ENCODE measurements at regions not wholly inside any gene's neighbourhood (a gene's known extent, or its start where the extent isn't known, plus 50 kb on each side); places are given as distances from the start of the nearest gene placed in this dataset.
"Not testable (repeated sequence)": the region's sequence is repeated elsewhere in the genome, so short reads cannot be mapped to it uniquely, and the experiment has no call there.

- CTCF ChIA-PET, POLR2A ChIA-PET: not testable (repeated sequence)
Observed at GRCh38 chr10:33468006-33468405, 133.5 kb upstream of the NRP1 start.

- ChIA-PET CTCF (no interaction called here), POLR2A (no interaction called here)
Observed at GRCh38 chr10:33465747-33466146, 131.3 kb upstream of the NRP1 start.

GRCh38 chr10:33463011-33463410 lies 128.5 kb upstream of the NRP1 start:
- ChIA-PET CTCF (no interaction called here), POLR2A (no interaction called here)

GRCh38 chr10:33461295-33461640 lies 126.8 kb upstream of the NRP1 start:
- CTCF ChIA-PET, result no interaction called here
- POLR2A ChIA-PET, result no interaction called here

- POLR2A ChIA-PET, result no interaction called here
- CTCF ChIA-PET, result no interaction called here
Observed at GRCh38 chr10:33460505-33461294, 126.2 kb upstream of the NRP1 start.

GRCh38 chr10:33459602-33460001 lies 125.1 kb upstream of the NRP1 start:
- ChIA-PET POLR2A (no interaction called here), CTCF (no interaction called here)

GRCh38 chr10:33455029-33455428 lies 120.6 kb upstream of the NRP1 start:
- ChIA-PET CTCF (no interaction called here), POLR2A (no interaction called here)

GRCh38 chr10:33454554-33454953 lies 120.1 kb upstream of the NRP1 start:
- ChIA-PET POLR2A (no interaction called here), CTCF (no interaction called here)

- ChIA-PET CTCF (interaction anchor here (0.6 kb wide), 1 partner anchor 190 kb away, joined by 3 read pairs; no protein-coding TSS in a partner anchor), POLR2A (interaction anchor here (0.7 kb wide), 1 partner anchor 163 kb away, joined by 3 read pairs; no protein-coding TSS in a partner anchor)
Observed at GRCh38 chr10:33453081-33454025, 118.9 kb upstream of the NRP1 start.

GRCh38 chr10:33448421-33449140 lies 114.1 kb upstream of the NRP1 start:
- ChIA-PET POLR2A (interaction anchor here (0.6 kb wide), 1 partner anchor 161 kb away, joined by 5 read pairs; no protein-coding TSS in a partner anchor), CTCF (no interaction called here)

- ChIA-PET CTCF (no interaction called here), POLR2A (no interaction called here)
Observed at GRCh38 chr10:33441561-33441960, 107.1 kb upstream of the NRP1 start.

GRCh38 chr10:33434933-33435332 lies 100.5 kb upstream of the NRP1 start:
- POLR2A ChIA-PET, result no interaction called here
- CTCF ChIA-PET, result no interaction called here

- ChIA-PET CTCF (no interaction called here), POLR2A (no interaction called here)
Observed at GRCh38 chr10:33428682-33429081, 94.2 kb upstream of the NRP1 start.

- ChIA-PET CTCF (no interaction called here), POLR2A (no interaction called here)
Observed at GRCh38 chr10:33423154-33423529, 88.7 kb upstream of the NRP1 start.

GRCh38 chr10:33422471-33423153 lies 88.1 kb upstream of the NRP1 start:
- ChIA-PET CTCF (no interaction called here), POLR2A (no interaction called here)

- CTCF ChIA-PET, result no interaction called here
- POLR2A ChIA-PET, result no interaction called here
Observed at GRCh38 chr10:33421789-33422462, 87.5 kb upstream of the NRP1 start.

GRCh38 chr10:33419311-33419710 lies 84.8 kb upstream of the NRP1 start:
- ChIA-PET POLR2A (no interaction called here), CTCF (no interaction called here)

- ChIA-PET POLR2A (no interaction called here), CTCF (no interaction called here)
Observed at GRCh38 chr10:33418301-33418700, 83.8 kb upstream of the NRP1 start.

GRCh38 chr10:33416691-33417090 lies 82.2 kb upstream of the NRP1 start:
- CTCF ChIA-PET, result no interaction called here
- POLR2A ChIA-PET, result no interaction called here

- POLR2A ChIA-PET, result no interaction called here
- CTCF ChIA-PET, result no interaction called here
Observed at GRCh38 chr10:33416209-33416608, 81.7 kb upstream of the NRP1 start.

Measured in activated CD8-positive, alpha-beta memory T cell treated with anti-CD3 and anti-CD28 coated beads for 36 hours (primary cell).